Ureter (tissue), 1 donor: ENCODE measurements at regions not wholly inside any gene's neighbourhood (a gene's known extent, or its start where the extent isn't known, plus 50 kb on each side); places are given as distances from the start of the nearest gene placed in this dataset.

Experiments
- DNase-seq: peaks from one replicate; pipeline ENCODE4 v3.0.0-alpha.2; 2020; ENCODE audit warnings: low spot score
- donor health status: DM: yes; HTN: yes; CAD: no.

DNA sequence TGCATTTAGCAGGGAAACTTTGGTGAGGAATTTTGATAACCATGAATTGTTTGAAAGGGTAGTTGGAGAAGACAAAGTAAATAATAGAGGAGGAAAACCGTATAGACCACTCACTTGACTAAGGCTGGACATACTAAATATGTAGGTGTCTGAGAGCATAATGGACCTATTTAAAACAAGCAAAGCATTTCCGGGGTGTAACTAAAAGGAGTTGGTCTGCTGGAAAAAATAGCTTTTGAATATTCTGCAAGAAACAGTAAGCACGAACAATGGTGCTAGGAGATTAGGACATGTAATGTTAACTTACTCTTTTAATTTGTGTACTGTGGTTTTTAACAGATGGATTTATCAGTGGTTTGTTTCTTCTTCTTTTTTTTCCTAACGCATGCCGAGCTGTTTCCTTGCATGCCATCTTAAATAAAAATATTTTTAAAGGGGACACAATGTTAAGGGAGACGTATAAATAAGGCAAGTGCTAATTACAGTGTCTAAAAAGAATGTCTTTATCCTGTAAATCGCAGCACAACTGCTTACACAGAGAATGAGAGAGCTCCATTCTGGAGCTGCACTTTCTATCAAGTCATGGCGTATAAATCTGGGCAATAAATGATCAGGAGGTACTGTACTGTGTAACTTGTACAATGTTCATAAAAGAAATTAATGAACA is 492.1 kb downstream of the LMO4 start:
- no peak for DNase-seq

DNA sequence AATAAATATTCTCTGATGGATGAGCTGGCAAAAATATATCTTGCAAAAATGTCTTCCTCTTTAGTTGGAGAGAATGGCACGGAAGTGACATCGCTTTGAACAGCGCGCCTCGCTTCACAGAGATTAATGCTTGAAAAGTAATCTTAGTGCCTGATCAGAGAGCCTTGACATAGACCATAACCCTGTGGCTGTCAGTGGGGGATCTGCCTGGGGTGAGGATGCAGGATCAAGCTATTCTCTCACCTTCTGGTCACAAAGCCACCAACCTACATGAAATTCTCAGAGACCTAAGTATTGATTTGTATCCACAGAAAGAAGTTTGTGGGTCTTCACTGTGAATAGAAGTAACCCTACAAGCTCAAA is 492.6 kb downstream of the LMO4 start:
- DNase-seq, result no peak

DNA sequence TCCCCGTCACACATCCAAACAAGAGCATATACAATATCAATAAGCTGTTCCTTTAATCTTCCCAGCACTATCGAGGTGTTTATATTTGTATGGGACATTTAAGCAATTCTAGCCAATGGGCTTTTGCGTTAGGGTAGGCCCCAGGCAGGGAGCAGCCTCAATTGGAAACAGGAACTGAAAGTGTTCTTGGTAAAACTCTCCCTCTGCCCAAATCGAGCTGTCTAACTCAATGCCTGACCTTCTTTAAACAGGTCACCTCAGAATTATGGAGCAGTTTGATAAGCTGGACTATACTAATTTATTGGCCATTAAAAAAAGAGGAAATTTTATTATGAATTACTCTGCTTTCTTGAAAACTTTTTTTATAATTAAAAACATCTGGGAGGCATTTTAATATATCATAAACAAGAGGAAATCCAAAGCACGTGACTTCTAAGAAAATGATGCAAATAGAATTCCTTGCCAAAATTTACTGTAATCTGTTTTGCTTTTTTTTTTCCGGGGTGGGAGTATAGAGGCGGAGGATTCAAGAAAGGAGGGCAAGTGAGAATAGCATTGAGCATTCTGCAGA is 498.1 kb downstream of the LMO4 start:
- peak; percentile 53 for DNase-seq

DNA sequence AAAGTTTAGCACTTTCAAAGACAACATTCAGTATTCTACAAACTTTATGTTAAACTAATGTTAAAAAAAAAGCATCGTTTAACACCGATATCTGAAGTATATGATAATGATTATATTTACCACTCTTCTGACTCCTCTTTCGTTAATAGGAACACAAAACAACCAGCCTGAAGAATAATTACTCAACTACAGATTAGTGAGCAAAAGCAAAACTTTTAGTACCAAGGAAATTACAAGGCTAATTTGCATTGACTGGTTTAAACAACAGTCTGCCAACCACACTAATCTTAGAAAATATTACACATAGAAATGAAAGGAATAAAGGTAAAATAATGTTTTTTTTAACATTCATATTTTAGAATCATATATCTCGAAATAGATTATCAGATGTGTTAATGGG is 500.7 kb downstream of the LMO4 start:
- no peak for DNase-seq

DNA sequence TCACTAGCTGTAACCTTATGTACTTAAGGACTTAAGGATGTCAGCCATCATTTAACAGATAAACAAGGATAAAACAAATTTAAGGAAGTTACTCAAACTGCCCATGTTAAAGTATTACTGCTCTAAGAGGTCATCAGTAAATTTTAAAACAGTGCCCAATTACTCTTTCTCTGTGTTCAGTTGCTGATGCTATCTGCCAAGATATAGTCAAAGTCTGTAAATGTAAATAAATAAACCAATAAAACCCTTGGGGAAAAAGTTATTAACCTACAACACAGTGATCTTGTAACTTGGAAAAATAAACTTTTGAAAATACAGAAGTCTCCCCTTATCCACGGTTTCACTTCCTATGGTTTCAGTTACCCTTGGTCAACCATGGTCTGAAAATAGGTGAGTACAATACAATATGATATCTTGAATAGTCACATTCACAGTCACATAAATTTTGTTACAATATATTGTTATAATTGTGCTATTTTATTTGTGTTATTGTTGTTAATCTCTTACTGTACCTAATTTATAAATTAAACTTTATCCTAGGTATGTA is 501.8 kb downstream of the LMO4 start:
- no peak for DNase-seq

DNA sequence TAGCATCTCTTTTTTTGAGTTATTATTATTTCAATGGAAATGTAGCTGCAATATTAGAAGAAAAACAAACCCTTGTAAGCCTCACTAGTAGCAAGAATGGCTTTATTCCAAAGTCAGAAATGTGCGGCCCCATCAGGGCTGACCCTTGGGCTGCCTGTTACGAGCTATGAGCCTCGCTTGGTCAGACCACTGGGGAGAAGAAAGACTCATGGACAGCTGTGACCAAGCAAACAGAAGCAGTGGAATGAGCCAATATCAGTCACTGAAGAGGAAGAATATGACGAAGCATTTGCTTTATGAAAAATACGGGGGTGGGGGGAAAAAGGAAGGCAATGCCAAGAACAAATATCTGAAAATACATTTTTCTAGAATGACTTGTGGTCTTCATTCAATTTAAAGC is 504.5 kb downstream of the LMO4 start:
- DNase-seq, result no peak

DNA sequence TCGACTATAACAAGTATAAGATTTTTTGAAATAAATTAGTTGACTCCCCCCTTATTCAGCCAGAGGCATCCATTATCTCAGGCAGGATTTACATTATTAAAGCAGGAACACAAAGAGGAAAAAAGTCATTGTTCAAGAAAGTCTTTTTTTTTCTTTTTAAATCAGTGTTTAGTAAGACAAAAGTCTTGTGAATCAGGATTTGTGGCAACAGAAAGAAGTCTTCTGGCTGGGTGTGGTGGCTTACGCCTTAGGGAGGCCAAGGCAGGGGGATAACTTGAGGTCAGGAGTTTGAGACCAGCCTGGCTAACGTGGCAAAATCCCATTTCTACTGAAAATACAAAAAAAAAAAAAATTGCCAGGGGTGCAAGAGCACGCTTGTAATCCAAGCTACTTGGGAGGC is 505.5 kb downstream of the LMO4 start:
- DNase-seq, result no peak

DNA sequence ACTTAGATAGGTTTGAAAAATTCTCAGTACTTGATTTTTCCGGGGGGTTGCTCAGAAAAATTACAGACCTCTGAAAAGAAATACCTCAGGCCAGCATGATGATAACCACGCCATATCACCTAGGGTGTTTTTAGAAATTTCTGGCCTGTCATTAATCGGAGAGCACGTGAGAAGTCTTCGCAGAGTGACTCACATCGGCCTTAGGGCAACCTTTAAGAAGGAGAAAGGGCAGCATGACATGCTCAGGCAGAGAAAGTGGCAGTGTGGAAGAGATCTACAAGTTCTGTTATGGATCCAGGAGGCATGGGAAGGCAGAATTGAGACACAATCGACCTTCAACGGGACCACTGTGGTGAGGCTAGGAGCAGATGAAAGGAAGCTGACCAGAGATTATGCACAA is 506.3 kb downstream of the LMO4 start:
- no peak for DNase-seq

DNA sequence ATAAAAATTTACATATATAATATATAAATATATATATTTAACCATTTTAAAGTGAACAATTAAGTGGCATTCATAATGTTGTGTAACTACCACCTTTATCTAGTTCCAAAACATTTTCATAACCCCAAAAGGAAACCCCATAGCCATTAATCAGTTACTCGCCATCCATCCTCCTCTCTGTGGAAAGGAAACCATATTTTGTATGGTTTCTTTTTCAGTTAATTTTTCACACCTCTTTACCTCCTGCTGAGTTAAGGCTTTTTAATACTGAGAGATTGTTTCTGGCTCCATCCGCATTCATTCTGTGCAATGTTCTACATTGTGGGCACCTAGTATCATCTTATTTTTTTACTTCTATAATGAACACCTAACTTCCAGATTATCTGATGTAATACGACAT is 512.1 kb downstream of the LMO4 start:
- DNase-seq, result no peak

DNA sequence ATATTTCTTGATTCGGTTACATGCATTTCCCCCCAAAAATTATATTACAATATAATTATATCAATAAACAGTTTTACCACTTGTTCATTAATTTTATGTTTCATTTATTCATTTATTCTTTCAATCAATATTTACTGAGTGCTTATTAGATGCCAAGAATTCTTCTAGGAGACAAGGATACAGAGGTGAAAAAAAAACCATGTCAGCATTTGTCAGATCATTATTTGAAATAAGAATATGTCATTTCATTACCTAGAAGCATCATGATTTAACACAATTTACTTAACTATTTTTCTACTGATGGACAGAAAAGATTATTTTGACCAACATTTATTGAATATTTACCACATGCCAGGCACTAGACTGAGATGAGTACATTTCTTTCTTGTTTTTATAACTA is 512.7 kb downstream of the LMO4 start:
- DNase-seq, result no peak

DNA sequence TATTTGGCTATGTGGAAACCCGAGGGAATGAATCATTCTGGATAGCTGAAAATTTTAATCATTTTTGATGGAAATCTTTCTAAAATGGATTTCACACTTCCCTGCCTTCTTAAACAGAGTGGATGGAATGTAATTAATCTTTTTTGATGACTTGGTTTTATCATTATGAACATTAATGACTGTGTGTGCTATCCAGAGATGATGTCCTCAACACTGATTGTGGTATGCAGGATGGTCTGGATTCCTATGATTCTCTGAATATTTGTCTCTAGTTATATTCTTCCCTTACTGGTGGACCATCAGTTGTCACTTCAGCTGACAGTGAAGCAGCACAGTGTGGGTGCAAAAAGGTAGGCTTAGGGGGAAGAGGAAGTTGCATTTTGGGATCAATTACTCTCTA is 513.5 kb downstream of the LMO4 start:
- no peak for DNase-seq

DNA sequence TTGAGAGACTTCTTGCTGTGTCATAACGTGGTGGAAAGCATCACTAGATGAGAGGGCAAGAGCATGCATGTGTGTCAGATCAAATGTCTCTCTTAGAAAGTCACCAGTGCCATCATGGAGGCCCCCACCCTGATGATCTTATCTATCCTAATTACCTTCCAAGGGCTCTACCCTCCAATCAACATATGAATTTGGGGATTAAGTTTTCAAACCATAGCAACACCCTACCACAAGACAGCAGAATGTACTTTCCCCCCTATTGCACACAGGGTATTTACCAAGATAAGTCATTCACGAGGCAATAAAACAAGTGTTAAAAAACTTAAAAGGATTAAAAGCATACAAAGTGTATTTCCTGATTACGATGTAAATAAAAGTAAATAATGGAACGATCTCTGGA is 515.6 kb downstream of the LMO4 start:
- no peak for DNase-seq

DNA sequence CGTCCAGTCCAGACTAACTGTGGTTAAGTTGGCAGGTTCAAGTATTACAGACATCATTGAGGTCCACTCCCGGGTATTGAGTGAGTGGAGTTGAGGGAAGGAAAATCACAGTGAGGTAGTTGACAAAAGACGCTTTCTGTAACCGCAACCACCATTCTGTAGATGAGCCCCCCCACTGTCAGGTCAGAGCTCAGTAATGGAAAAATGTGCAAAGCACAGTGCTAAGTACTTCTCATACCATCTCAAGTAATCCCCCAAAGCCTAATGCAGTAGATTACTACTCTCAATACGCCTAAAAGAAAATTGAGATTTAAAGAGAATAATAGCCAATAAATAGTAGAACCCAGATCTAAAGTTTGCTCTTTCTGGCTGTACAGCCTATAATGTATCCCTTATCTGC is 522.8 kb downstream of the LMO4 start:
- no peak for DNase-seq

DNA sequence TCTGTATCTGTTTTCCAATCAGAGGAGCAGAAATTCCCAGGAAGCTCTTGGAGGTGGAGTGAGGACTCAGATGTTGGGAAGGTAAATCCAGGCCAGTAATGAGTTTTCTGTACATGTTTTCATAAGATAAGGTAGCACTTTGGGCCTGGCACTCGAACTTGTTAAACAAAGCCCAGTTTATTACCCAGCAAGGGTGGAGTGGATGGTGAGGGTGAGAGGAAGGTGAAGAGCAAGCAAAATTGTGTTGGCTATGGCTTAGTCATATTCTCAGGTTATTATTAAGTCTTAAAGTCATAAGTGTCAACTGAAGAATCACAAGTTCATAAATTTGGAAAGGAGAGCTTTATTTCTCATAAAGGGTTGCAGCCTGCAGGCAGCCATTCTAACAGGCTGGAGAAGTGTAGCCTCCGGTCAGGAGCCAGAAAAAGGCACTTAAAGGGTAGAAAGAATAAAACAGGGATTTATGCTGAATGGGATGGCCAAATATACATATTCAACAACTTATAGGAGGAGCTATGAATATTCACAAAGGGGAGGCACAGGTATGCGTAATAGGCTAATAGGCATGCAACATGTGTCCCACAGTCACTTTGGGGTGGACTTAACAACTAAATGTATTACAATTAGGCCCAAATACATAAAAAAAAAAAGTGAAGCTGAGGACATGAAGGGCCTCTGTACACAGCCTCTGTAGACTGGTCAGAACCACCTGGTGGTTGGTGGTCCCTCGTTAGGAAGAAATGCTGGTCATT is 523.9 kb downstream of the LMO4 start:
- no peak for DNase-seq

DNA sequence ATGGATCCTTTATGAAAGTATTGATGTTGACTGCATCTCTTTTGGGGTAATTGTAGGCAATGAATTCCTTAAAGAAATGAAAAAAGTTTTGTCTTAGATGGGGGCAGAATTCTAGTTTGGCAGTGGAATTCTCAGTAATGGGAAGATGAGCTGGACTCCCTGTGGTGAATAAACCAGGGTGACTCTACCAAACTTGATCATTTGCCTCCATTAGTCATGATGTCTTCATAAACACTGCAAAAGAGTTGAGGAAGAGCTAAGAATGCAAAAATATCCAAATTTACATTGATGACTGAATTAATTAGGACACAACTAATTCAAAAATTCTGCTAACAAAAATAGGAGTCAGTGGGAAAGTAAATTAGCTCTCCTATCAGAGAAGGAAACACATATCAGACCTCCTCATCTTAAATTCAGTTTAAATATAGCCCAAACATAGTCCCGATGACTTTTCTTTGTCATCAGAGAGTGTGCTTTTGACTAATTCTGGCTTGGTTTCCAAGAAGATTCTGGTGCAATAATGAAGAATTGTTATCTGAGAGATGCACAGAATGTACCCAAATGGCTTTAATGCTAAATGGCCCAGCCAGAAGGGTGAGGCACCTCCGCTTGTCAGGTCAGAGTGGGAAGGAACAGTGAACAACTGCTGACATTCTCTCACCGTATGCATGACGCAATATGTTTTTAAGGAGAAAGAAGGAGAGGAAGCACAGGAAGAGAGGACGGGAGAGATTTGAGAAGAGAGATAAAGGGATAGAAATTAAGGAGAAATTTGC is 525.1 kb downstream of the LMO4 start:
- no peak for DNase-seq

DNA sequence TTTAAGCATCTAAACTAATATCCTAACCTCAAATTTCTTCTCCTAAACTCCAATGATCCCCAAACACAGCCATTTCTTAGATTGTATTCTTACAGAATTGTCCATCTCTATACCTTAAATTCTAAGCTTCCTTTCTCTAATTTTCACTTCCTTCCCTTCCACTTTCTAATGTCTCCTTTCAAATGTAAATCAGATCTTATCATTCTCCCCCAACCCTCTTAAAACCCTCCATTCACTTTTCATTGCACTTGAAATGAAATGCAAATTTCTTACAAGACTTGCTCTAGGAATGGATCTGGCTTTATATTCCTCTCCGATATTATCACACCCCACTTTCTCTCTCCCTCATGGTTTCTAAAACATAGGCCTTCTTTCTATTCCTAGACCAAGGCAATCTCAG is 534.6 kb downstream of the LMO4 start:
- no peak for DNase-seq

DNA sequence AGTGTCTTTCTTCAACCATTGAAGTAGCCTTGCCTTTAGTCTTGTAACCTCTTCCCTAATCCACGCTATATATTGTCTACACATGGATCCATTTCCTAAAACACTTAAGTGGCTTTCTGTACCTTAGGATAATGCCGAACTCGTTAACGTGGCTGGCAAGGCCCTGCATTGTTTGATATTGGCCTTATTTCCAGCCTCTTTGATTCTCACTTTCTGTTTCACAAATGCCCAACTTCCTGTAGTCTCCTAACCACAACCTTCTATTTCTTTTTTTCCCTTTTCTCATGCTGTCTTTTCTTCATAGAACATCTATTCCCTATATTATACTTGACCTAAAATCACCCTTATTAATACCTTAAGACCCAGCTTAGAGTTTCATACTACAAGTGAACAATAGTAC is 536.0 kb downstream of the LMO4 start:
- DNase-seq, result no peak

DNA sequence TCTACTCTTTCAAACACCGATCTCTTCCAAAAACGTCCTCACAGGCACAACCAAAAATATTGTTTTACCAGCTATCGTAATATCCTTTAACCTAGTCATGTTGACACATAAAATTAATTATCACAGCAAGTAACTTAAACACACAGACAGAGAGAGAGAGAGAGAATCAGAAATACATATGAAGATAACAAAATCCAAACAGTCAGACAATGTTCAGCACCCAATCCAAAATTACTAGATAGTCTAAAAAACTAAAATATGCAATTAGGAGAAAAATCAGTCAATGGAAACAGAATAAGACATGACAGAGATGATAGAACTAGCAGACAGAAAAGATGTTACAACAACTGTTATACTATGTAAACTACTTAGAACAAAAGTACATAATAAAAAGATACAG is 537.7 kb downstream of the LMO4 start:
- DNase-seq, result no peak

DNA sequence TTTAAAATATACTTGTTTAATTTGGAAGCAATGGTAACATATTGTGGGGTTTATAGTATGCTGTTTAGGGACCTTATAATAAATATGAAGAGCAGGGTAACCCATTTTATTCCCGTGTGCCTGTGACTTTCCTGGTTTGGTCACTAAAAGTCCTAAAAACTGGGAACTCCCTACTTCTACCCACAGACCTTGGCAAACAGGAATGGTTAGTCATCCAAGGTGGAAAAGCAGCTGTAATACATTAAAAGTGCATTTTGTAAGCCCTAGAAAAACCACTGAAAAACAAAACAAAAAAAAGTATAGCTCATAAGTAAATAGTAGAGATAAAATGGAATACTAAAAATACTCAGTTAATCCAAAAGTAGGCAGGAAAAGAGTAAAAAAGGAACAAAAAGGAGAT is 538.9 kb downstream of the LMO4 start:
- no peak for DNase-seq

DNA sequence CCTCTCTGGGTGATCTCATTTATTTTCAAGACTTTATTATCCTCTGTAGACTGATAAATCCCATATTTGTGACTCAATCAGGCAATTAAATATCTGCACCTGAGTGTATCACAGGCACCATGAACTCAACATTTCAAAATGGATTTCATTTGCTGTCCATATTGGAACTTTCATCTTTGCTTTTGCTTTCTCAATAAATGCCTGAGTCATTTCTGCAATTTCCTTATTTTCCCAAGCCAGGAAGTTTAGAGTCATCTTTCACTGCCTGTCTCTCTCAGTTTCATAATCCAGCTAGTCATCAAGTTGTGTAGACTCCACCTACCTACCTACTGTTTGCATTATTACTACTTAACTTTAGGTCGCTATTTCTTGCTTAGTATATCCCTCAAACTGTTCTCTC is 540.9 kb downstream of the LMO4 start:
- no peak for DNase-seq

DNA sequence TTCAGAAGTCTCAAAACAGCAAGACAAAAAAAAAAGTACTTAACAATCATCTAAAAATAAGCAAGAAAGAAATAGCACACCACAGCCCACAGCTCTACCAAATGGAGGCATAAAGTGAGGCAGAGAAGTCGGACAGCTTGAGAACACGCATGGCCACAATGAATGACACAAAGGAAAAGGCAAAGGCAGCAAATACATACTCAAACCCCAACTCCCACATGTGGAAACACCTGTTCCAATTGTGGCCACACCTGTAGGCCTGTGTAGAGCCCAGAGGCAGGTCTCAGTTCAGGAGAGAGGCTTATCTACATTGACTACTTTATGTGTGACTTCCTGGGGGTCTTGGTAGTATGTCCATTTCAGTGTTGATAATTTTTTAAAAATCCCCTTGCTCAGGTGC is 543.5 kb downstream of the LMO4 start:
- no peak for DNase-seq

DNA sequence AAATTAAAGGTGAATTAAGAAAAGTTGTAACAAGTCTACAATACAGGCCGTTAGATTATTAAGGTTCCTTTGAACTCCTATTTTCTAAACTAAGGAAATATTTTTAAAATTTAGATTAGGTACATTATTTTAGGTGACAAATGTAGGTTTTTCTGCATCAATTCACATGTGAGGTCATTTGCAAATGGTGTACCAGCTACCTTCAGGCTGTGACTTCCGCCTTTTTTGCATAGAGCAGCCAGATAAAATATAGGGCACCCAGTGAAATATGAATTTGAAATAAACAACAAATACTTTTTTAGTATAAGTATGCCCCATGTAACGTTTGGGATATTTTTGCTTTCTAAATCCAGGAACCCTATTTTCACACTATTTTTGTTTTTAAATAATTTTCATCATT is 544.0 kb downstream of the LMO4 start:
- no peak for DNase-seq

DNA sequence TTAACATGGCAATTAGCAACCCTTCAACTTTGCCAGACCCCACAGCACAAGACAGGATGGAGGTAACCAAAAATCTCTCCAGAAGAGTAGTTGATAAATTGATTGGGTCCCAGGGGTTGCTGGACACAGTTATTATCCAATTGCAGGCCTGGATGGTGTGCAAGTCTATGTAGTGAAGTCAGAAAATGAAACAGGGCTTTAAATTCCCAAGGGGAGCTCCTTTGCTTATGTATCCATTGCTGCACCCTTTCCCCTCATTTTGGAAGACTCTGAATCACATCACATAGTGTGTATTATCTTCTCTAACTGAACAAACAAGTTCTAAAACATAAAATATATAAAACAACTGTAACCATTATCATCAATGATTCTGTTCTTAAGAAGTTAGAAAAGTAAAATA is 550.2 kb downstream of the LMO4 start:
- DNase-seq, result no peak
